ENCODE measurements at regions not wholly inside any gene's neighbourhood (a gene's known extent, or its start where the extent isn't known, plus 50 kb on each side); places are given as distances from the start of the nearest gene placed in this dataset.

GRCh38 chr7:108860615-108861014 lies 290.9 kb downstream of the DNAJB9 start:
- no peak for FAIRE-seq

GRCh38 chr7:108861071-108861470 lies 291.4 kb downstream of the DNAJB9 start:
- intact Hi-C loops (cut with DNase I): no loop called here
- FAIRE-seq: no peak

More at GRCh38 chr7:108860615-108861014, 290.9 kb downstream of the DNAJB9 start:
- peaks cover 0 to 12% (median 0%) of the 10 kb centered on the region in 3 donors for H3K9me3 ChIP-seq (ENCODE audit: control insufficient read depth in 2 of 3, insufficient read depth in 1 of 3, low read length in 3 of 3)
- no peaks in the 10 kb centered on the region for H3K36me3 ChIP-seq (ENCODE audit: control insufficient read depth in 2 of 3, insufficient read depth in 3 of 3, low read length in 3 of 3)
- no peaks in the 10 kb centered on the region for H3K27me3 ChIP-seq (ENCODE audit: control insufficient read depth, insufficient read depth, low read length)
- H3K4me1 ChIP-seq (ENCODE audit: control insufficient read depth in 2 of 3, insufficient read depth in 2 of 3, low read depth in 1 of 3, low read length in 3 of 3): no peaks in the 10 kb centered on the region
- no peak for DNase-seq
- H3K4me3 ChIP-seq (ENCODE audit: low read length in 3 of 3): no peak overlapping the region
- TF ChIP-seq CTCF (IDR thresholded peaks at IDR 0.05; ENCODE audit: borderline replicate concordance, extremely low read depth, insufficient read depth): no peak
- no peak overlapping the region for H3K9ac ChIP-seq (ENCODE audit: low read length in 3 of 3)
- H3K27ac ChIP-seq (ENCODE audit: low read depth in 2 of 2, low read length in 2 of 2): no peak overlapping the region
- intact Hi-C loops (cut with DNase I): no loop called here

GRCh38 chr7:108863227-108863848 lies 293.7 kb downstream of the DNAJB9 start:
- no peak overlapping the region for H3K27ac ChIP-seq (ENCODE audit: low read depth in 2 of 2, low read length in 2 of 2)
- no peaks in the 10 kb centered on the region for H3K27me3 ChIP-seq (ENCODE audit: control insufficient read depth, insufficient read depth, low read length)
- H3K4me3 ChIP-seq (ENCODE audit: low read length in 3 of 3): no peak overlapping the region
- intact Hi-C loops (cut with DNase I): no loop called here
- H3K9ac ChIP-seq (ENCODE audit: low read length in 3 of 3): no peak overlapping the region
- DNase-seq: peak in 1 of 5 donors; percentile 57
- no peak for FAIRE-seq
- H3K9me3 ChIP-seq (ENCODE audit: control insufficient read depth in 2 of 3, insufficient read depth in 1 of 3, low read length in 3 of 3): peaks cover 0 to 12% (median 0%) of the 10 kb centered on the region in 3 donors
- TF ChIP-seq CTCF (IDR thresholded peaks at IDR 0.05; ENCODE audit: borderline replicate concordance, extremely low read depth, insufficient read depth): no peak
- no peaks in the 10 kb centered on the region for H3K4me1 ChIP-seq (ENCODE audit: control insufficient read depth in 2 of 3, insufficient read depth in 2 of 3, low read depth in 1 of 3, low read length in 3 of 3)
- no peaks in the 10 kb centered on the region for H3K36me3 ChIP-seq (ENCODE audit: control insufficient read depth in 2 of 3, insufficient read depth in 3 of 3, low read length in 3 of 3)

More at GRCh38 chr7:108861071-108861470, 291.4 kb downstream of the DNAJB9 start:
- Histone ChIP-seq H3K27me3 (ENCODE audit: control insufficient read depth, insufficient read depth, low read length) (no peaks in the 10 kb centered on the region), H3K4me1 (ENCODE audit: control insufficient read depth in 2 of 3, insufficient read depth in 2 of 3, low read depth in 1 of 3, low read length in 3 of 3) (no peaks in the 10 kb centered on the region), H3K9me3 (ENCODE audit: control insufficient read depth in 2 of 3, insufficient read depth in 1 of 3, low read length in 3 of 3) (peaks cover 0 to 12% (median 0%) of the 10 kb centered on the region in 3 donors), H3K4me3 (ENCODE audit: low read length in 3 of 3) (no peak overlapping the region), H3K9ac (ENCODE audit: low read length in 3 of 3) (no peak overlapping the region), H3K27ac (ENCODE audit: low read depth in 2 of 2, low read length in 2 of 2) (no peak overlapping the region), H3K36me3 (ENCODE audit: control insufficient read depth in 2 of 3, insufficient read depth in 3 of 3, low read length in 3 of 3) (no peaks in the 10 kb centered on the region)
- no peak for TF ChIP-seq CTCF (IDR thresholded peaks at IDR 0.05; ENCODE audit: borderline replicate concordance, extremely low read depth, insufficient read depth)
- no peak for DNase-seq

GRCh38 chr7:108869070-108869469 lies 299.4 kb downstream of the DNAJB9 start:
- H3K4me3 ChIP-seq (ENCODE audit: low read length in 3 of 3): no peak overlapping the region
- intact Hi-C loops (cut with DNase I): no loop called here

More at GRCh38 chr7:108869070-108869469, 299.4 kb downstream of the DNAJB9 start:
- no peak for DNase-seq
- peaks cover 0 to 8% (median 0%) of the 10 kb centered on the region in 3 donors for H3K9me3 ChIP-seq (ENCODE audit: control insufficient read depth in 2 of 3, insufficient read depth in 1 of 3, low read length in 3 of 3)
- no peak overlapping the region for H3K9ac ChIP-seq (ENCODE audit: low read length in 3 of 3)
- H3K4me1 ChIP-seq (ENCODE audit: control insufficient read depth in 2 of 3, insufficient read depth in 2 of 3, low read depth in 1 of 3, low read length in 3 of 3): no peaks in the 10 kb centered on the region
- H3K36me3 ChIP-seq (ENCODE audit: control insufficient read depth in 2 of 3, insufficient read depth in 3 of 3, low read length in 3 of 3): no peaks in the 10 kb centered on the region
- TF ChIP-seq CTCF (IDR thresholded peaks at IDR 0.05; ENCODE audit: borderline replicate concordance, extremely low read depth, insufficient read depth): no peak
- no peaks in the 10 kb centered on the region for H3K27me3 ChIP-seq (ENCODE audit: control insufficient read depth, insufficient read depth, low read length)
- no peak overlapping the region for H3K27ac ChIP-seq (ENCODE audit: low read depth in 2 of 2, low read length in 2 of 2)
- no peak for FAIRE-seq
